Activated CD4-positive, alpha-beta memory T cell treated with anti-CD3 and anti-CD28 coated beads for 36 hours (primary cell): ENCODE measurements at regions not wholly inside any gene's neighbourhood (a gene's known extent, or its start where the extent isn't known, plus 50 kb on each side); places are given as distances from the start of the nearest gene placed in this dataset.

Source experiments
- CTCF ChIA-PET: fragments of 350-600 bp; sonication (Branson Sonifier 250); formaldehyde crosslinking; loops from one replicate; lab custom pipeline; 2021; ENCODE audit warnings: antibody characterized with exemption, inconsistent platforms; lab: Charles Lee
- POLR2A ChIA-PET: fragments of 350-600 bp; sonication (Branson Sonifier 250); formaldehyde crosslinking; loops from one replicate; lab custom pipeline; 2021; ENCODE audit warnings: antibody characterized with exemption; lab: Charles Lee
- DNase-seq: peaks from one replicate; pipeline ENCODE4 v3.0.0-alpha.2; 2020
- H3K27ac Mint-ChIP-seq: one replicate; pipeline ENCODE4 v1.8.0; 2021; ENCODE audit warnings: mixed read lengths
- H3K27me3 Mint-ChIP-seq: one replicate; pipeline ENCODE4 v1.8.0; 2021; ENCODE audit warnings: mixed read lengths
- H3K36me3 Mint-ChIP-seq: one replicate; pipeline ENCODE4 v1.8.0; 2021; ENCODE audit warnings: mixed read lengths
- H3K4me1 Mint-ChIP-seq: one replicate; pipeline ENCODE4 v1.8.0; 2021; ENCODE audit warnings: low read depth, mixed read lengths
- H3K4me3 Mint-ChIP-seq: one replicate; pipeline ENCODE4 v1.8.0; 2021; ENCODE audit warnings: mild to moderate bottlenecking, mixed read lengths
- H3K9me3 Mint-ChIP-seq: one replicate; pipeline ENCODE4 v1.8.0; 2021; ENCODE audit warnings: mixed read lengths
- intact Hi-C: fragments of 100-400 bp; cut with micrococcal nuclease; formaldehyde crosslinking; loops from one replicate; pipeline ENCODE4 v1.15.1; 2023

DNA sequence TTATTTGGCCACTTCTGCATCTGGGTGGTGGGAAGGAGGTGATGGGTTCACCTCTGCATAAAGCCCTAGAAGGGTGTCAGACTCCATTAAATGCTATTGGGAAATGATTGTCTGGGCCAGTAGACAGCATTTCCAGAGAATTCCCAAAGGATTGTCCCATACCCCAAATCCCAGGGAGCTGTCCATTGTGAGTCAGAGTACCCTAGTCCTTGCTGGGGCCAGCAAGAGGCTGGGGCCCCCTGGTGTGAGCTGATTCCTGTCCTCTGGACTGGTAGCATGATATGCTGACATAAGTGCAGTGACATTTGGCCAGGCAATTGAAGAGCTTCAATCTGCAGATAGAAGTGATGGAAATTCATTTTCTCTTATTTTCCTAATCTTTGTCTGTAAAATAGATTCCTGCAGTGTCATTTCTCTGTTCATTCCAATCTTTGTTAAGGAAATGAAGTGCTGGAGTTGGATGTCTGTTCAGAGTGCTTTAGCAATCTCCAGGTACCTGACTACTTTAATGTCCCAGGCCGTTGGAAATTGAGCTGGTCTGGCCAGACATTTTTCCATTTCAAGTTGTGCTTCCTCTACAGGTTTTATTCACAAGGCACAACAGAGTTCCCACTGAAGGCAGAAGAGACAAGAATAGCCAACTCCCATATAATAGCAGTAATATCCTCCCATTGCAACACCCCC lies 91.2 kb downstream of the RPLP1 start:
- ChIA-PET CTCF (no interaction called here), POLR2A (no interaction called here)
- no peaks in the 10 kb centered on the region for H3K36me3 Mint-ChIP-seq
- H3K4me3 Mint-ChIP-seq = no peak overlapping the region
- peaks cover 5% of the 10 kb centered on the region for H3K27me3 Mint-ChIP-seq
- H3K4me1 Mint-ChIP-seq = no peaks in the 10 kb centered on the region
- no peak overlapping the region for H3K27ac Mint-ChIP-seq
- H3K9me3 Mint-ChIP-seq = no peaks in the 10 kb centered on the region
- intact Hi-C loops = no loop called here
- DNase-seq = no peak

DNA sequence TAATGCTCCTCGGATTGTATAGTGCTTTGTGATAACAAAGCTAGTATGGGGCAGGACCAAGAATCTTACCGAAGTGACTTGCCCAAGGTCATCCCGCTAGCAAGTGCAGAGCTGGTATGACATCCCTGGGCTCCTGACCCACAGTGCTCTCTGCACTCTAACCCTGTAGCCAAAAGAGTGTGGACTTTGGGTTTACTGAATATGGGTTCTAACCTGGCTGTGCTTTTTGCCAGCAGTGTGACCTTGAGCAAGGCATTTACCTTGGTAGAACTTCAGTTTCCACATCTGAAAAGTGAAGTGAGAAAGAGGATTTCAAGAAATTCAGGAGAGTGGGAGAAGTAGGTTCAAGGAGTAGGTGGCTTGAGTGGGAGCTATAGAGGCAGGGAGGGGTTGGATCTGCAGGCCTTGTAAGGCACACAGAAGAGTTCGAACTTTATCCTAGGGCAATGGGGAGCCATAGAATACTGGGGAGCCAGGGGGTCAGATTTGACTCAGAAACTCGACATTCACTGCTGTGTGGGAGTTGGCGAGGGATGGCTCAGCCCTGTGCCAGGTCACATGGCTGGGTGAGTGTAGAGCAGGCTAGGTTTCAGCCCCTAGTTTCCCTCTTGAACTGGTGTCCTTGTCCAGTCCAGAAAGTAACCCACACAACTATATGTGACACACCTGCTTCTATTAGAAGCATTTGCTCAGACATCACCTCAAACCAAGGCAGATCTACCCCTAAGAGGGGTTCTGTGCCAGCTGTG lies 91.9 kb downstream of the RPLP1 start:
- Mint-ChIP-seq H3K4me3 (no peak overlapping the region), H3K36me3 (no peaks in the 10 kb centered on the region), H3K4me1 (no peaks in the 10 kb centered on the region), H3K27me3 (peaks cover 5% of the 10 kb centered on the region), H3K27ac (no peak overlapping the region), H3K9me3 (no peaks in the 10 kb centered on the region)
- ChIA-PET POLR2A (no interaction called here), CTCF (no interaction called here)
- no peak for DNase-seq
- intact Hi-C loops = no loop called here

GRCh38 chr15:69546182-69546581 lies 93.6 kb downstream of the RPLP1 start:
- Mint-ChIP-seq H3K4me1 (no peaks in the 10 kb centered on the region), H3K4me3 (no peak overlapping the region), H3K27me3 (peaks cover 9% of the 10 kb centered on the region), H3K27ac (no peak overlapping the region), H3K36me3 (peaks cover 2% of the 10 kb centered on the region), H3K9me3 (peaks cover 5% of the 10 kb centered on the region)
- CTCF ChIA-PET = no interaction called here
- intact Hi-C loops = no loop called here
- no peak for DNase-seq
- POLR2A ChIA-PET = no interaction called here

DNA sequence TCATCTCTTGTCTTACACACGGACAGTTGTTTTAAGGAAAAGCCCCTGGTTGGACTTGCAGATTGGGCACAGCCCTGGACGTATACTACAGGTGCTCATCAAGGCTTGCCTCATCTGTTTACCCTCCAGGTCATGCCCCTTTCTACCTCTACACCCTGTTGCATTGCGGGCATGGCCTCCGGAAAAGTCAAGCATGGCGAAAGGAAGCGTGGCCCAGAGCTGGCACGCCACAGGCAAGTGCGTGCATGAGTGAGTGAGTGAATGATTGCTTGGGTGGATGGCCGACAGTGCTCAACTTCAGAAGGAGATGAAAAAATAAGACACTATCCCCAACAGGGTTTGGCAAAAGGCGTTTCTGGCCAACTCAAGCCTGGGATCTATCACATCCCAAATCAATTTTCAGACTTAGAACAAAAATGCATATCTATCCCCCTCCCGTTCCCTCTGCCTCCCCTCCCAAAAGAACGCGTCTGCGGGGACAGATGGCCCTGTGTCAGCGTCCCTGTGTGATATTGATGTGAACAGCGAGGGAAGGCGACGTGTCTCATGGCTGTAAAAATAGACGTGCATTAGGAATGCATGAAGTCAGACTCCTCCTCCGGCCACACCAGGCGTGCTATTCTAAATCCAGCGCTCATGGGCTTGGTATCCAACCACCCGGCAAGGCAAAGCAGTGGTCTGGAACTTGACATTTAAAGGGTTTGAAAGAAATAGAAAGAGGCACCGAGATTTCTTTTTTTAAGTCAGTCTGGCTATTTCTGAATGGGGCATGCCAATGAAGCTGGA lies 96.0 kb downstream of the RPLP1 start:
- peaks cover 9% of the 10 kb centered on the region for H3K27me3 Mint-ChIP-seq
- H3K27ac Mint-ChIP-seq = no peak overlapping the region
- CTCF ChIA-PET = no interaction called here
- intact Hi-C loops = no loop called here
- POLR2A ChIA-PET = no interaction called here
- no peak for DNase-seq
- H3K36me3 Mint-ChIP-seq = peaks cover 2% of the 10 kb centered on the region
- no peak overlapping the region for H3K4me3 Mint-ChIP-seq
- peaks cover 18% of the 10 kb centered on the region for H3K9me3 Mint-ChIP-seq
- no peaks in the 10 kb centered on the region for H3K4me1 Mint-ChIP-seq

GRCh38 chr15:69551391-69552056 lies 98.9 kb downstream of the RPLP1 start:
- intact Hi-C loops = no loop called here
- Mint-ChIP-seq H3K36me3 (peaks cover 2% of the 10 kb centered on the region), H3K27me3 (peaks cover 9% of the 10 kb centered on the region), H3K4me1 (no peaks in the 10 kb centered on the region), H3K9me3 (peaks cover 18% of the 10 kb centered on the region), H3K4me3 (no peak overlapping the region), H3K27ac (no peak overlapping the region)
- ChIA-PET CTCF (interaction anchor here (0.7 kb wide), 1 partner anchor 12 kb away, joined by 3 read pairs; no protein-coding TSS in a partner anchor), POLR2A (no interaction called here)
- DNase-seq = no peak

DNA sequence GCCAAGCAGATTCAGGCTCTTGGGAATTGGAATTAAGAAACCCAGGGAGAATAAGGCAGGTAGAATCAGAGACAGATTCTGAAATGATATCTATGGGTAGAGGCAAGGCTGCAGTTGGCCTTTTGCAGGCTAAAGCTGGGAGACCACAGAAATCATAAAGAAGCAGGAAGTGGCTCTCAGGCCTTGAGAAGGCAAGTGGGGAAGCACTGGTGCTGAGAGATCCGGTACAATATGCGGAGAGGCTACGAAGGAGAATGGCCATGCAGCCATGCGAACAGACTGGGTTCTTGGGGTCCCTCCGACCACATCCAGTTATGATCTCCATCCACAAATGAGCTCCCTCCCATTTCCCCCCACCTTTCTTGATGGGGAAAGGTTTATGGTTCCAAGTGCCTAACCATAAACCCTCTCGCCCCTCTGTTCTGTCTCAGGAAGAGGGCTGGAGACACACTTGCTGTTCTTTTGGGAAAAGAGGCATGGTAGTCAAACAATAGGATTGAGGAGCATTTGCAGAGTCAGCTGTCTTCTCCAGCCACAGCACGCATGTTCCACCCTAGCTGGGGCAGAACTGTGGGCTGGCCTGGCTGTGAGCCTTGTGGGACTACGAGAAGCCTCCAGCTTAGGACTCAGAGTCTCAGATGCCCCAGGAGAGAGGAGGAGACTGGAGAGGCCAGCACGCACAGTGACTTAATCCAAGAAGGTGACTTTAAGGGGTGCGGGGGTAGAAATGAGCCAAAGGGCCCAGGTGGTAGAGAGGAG lies 99.6 kb downstream of the RPLP1 start:
- H3K4me3 Mint-ChIP-seq = no peak overlapping the region
- peaks cover 18% of the 10 kb centered on the region for H3K9me3 Mint-ChIP-seq
- ChIA-PET CTCF (interaction anchor here (1.1 kb wide), 1 partner anchor 177 kb away, joined by 3 read pairs; no protein-coding TSS in a partner anchor), POLR2A (no interaction called here)
- no peak overlapping the region for H3K27ac Mint-ChIP-seq
- intact Hi-C loops = no loop called here
- H3K36me3 Mint-ChIP-seq = peaks cover 2% of the 10 kb centered on the region
- H3K27me3 Mint-ChIP-seq = peaks cover 9% of the 10 kb centered on the region
- no peaks in the 10 kb centered on the region for H3K4me1 Mint-ChIP-seq
- no peak for DNase-seq

- H3K9me3 Mint-ChIP-seq = peaks cover 18% of the 10 kb centered on the region
- no peak for DNase-seq
- ChIA-PET CTCF (no interaction called here), POLR2A (no interaction called here)
- H3K27me3 Mint-ChIP-seq = peaks cover 4% of the 10 kb centered on the region
- H3K4me1 Mint-ChIP-seq = no peaks in the 10 kb centered on the region
- H3K36me3 Mint-ChIP-seq = peaks cover 2% of the 10 kb centered on the region
- no peak overlapping the region for H3K27ac Mint-ChIP-seq
- no peak overlapping the region for H3K4me3 Mint-ChIP-seq
- intact Hi-C loops = no loop called here
These were observed 101.1 kb downstream of the RPLP1 start for GRCh38 chr15:69553686-69554085.

DNA sequence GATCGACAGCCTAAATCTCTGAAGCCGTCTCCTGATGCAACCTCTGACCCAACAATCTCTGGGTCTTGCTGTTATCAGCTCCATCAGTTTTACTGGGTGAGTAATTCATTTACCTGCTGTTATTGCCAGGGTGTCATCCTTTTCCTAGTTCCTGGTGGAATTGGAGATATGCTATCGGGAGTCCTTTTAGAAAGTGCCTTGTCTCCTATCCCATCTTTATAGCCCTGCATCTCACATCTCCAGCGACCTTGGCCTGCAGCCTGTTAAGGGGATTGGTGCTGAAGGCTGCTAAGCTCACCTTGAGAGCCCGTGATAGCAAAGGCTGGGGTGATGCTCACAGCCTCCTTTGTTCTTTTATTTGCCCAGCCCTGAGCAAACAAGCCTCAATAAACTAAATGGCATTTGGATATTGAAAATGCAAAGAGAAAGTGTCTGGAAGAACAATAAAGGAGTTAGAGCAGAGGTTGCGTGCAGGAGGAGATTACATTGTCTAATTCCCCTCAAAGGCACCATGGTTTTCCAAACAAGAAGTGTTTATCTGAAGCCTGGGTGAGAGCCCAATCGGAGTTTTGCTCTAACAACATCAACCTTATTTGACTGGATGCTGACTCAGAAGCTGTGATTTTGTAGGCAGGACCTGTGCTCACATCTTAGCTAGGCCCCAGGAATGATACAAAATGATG lies 101.8 kb downstream of the RPLP1 start:
- H3K4me1 Mint-ChIP-seq = no peaks in the 10 kb centered on the region
- POLR2A ChIA-PET = no interaction called here
- no peak overlapping the region for H3K27ac Mint-ChIP-seq
- CTCF ChIA-PET = no interaction called here
- intact Hi-C loops = no loop called here
- peaks cover 18% of the 10 kb centered on the region for H3K9me3 Mint-ChIP-seq
- H3K36me3 Mint-ChIP-seq = peaks cover 2% of the 10 kb centered on the region
- no peak for DNase-seq
- no peak overlapping the region for H3K4me3 Mint-ChIP-seq
- peaks cover 4% of the 10 kb centered on the region for H3K27me3 Mint-ChIP-seq

DNA sequence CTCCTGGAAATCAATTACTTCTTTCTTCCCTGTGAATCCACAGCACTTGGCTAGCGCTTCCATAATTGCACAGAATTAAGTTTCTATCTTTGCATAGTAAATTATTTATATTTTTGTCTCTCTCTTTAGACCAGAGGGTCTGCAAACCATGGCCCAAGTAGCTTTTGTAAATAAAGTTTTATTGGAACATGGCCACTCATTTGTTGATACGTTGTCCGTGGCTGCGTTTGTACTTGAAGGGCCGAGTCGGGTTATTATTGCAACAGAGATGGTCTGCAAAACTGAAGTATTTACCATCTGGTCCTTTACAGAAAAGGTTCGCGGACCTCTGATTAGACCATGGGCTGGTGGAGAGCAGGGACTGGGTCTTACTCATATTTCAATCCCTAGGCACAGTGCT lies 102.5 kb downstream of the RPLP1 start:
- no peaks in the 10 kb centered on the region for H3K27me3 Mint-ChIP-seq
- H3K4me1 Mint-ChIP-seq = no peaks in the 10 kb centered on the region
- intact Hi-C loops = no loop called here
- H3K36me3 Mint-ChIP-seq = peaks cover 2% of the 10 kb centered on the region
- ChIA-PET POLR2A (no interaction called here), CTCF (no interaction called here)
- DNase-seq = no peak
- no peak overlapping the region for H3K4me3 Mint-ChIP-seq
- H3K27ac Mint-ChIP-seq = no peak overlapping the region
- H3K9me3 Mint-ChIP-seq = peaks cover 18% of the 10 kb centered on the region

DNA sequence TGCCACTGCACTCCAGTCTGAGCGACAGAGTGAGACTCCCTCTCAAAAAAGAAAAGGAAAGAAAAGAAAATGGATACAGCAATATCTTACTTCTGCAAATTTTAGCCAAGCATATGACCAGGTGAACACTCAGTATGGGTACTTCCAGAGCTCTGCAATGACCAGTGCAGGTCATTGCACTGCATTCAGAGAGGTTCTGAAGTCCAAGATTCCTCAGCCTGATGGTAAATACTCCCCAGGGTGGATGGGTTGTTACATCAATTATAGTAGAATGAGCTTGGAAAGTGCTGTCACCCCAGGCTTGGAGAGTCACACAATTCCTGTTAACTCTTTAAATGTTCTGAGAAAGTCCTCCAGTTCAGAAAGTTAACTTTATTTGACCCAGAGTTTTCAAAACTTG lies 103.7 kb downstream of the RPLP1 start:
- CTCF ChIA-PET = no interaction called here
- Mint-ChIP-seq H3K4me1 (no peaks in the 10 kb centered on the region), H3K9me3 (peaks cover 12% of the 10 kb centered on the region), H3K4me3 (no peak overlapping the region), H3K36me3 (no peaks in the 10 kb centered on the region), H3K27ac (no peak overlapping the region), H3K27me3 (no peaks in the 10 kb centered on the region)
- intact Hi-C loops = no loop called here
- no peak for DNase-seq
- POLR2A ChIA-PET = no interaction called here

DNA sequence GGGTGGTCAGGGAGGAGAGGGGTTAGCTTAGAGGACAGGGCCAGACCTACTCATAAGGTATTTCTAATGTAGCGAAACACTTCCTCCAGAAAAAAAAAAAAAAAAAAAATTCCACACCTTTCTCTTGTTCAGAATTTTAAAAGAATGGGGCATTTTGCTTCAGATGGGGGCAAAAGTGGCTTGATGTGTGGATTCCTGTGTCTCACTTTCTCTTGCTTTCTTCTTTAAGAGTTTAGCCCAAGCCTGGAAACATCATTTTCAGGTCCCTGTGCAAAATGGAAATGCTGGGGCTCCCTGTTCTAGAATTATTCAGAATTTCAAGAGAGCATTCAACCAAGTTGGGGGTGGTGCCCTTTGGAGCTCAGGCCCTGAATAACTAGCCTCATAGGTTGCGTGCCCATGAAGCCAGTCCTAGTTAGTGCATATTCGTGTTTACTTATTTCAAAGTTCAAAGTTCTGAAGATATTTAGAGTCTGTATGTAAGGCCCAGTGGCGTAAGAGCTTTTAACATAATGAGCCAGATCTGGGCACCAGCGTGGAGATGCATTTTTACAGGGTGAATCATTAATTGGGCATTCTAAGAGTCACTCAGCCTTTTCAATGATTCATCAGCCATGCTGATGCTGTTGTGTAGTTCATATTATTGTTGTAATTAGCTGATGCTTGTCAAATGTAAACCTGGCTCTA lies 104.5 kb downstream of the RPLP1 start:
- Mint-ChIP-seq H3K36me3 (no peaks in the 10 kb centered on the region), H3K9me3 (peaks cover 4% of the 10 kb centered on the region), H3K27me3 (no peaks in the 10 kb centered on the region), H3K4me3 (no peak overlapping the region), H3K4me1 (no peaks in the 10 kb centered on the region), H3K27ac (no peak overlapping the region)
- no peak for DNase-seq
- POLR2A ChIA-PET = no interaction called here
- CTCF ChIA-PET = no interaction called here
- intact Hi-C loops = no loop called here
